GM12872 (cell line): ENCODE measurements at regions not wholly inside any gene's neighbourhood (a gene's known extent, or its start where the extent isn't known, plus 50 kb on each side); places are given as distances from the start of the nearest gene placed in this dataset.

Experiments used
- CTCF ChIP-seq: IDR thresholded peaks from 3 replicates; pipeline ENCODE4 v1.5.1; 2011; ENCODE audit warnings: low read depth, mild to moderate bottlenecking, low read length, moderate library complexity; ENCODE audit not compliant: insufficient read depth

GRCh38 chr4:135917011-135917410 is 1615.3 kb downstream of the PCDH18 start:
- no peak for TF ChIP-seq CTCF

GRCh38 chr4:135900956-135901355 is 1631.3 kb downstream of the PCDH18 start:
- no peak for TF ChIP-seq CTCF

DNA sequence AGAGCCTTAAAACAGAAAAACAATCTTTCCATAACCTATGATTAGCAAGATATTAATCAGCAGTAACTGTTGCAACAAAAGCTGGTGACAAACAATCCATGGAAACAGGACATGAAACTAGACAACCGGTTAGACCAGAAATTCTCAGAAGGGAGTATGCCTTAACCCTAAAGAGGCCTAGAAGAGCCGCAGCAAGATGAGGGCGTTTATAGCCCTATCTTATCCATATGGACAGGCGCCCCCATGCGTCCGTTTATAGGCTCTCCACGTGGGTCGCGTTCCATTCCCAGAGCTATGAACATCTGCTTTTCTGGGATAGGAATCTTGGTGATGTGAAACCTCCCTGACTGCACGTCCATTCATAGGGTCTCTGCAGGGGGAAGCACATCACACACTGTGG is 1662.7 kb upstream of the PABPC4L start:
- peak; percentile 32; the same call in 1 of the 3 replicates for TF ChIP-seq CTCF

- TF ChIP-seq CTCF: no peak
Observed at GRCh38 chr4:135840781-135841180, 1639.2 kb upstream of the PABPC4L start.

DNA sequence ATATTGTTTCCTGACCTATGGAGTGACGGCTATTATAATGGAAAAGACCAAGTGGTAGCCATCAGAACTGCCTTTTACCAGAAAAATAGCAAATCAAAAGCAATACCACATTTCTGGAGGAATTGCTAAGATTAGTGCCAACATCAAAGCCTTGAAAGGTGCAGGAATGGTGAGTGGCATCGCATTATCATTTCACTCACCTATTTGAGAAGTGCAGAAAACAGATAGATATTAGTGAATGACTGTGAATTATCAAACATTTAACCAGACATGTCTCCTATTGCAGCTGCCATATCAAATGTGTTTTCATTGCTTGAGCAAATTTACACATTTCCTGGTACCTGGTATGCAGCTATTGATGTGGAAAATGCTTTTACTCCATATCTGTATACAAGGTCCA is 1638.1 kb upstream of the PABPC4L start:
- no peak for TF ChIP-seq CTCF

DNA sequence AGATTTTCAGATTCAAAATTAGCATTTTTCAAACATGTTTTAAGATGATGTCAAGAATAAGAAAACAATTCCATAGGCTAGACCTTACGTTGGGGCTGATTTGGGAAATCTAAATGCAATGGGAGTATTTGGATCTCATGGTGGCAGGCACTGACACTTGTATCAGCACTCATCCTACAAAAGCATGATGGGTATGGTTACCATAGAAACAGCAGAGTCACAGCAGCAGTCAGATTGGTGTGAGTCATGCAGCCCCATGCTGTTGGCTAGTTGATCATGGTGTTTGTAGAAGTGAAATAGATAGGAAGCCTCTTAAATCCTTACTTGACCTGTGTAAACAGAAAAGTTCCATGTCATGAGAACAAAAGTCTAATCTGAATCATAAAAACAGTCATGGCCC is 1637.3 kb upstream of the PABPC4L start:
- no peak for TF ChIP-seq CTCF

- TF ChIP-seq CTCF: no peak
Observed at GRCh38 chr4:135834471-135834870, 1632.9 kb upstream of the PABPC4L start.

GRCh38 chr4:135833529-135833928 is 1631.9 kb upstream of the PABPC4L start:
- TF ChIP-seq CTCF: no peak
